T1000 (cell line): ENCODE measurements at regions not wholly inside any gene's neighbourhood (a gene's known extent, or its start where the extent isn't known, plus 50 kb on each side); places are given as distances from the start of the nearest gene placed in this dataset.
"Not testable (repeated sequence)": the region's sequence is repeated elsewhere in the genome, so short reads cannot be mapped to it uniquely, and the experiment has no call there.

Experiments
- DNase-seq: peaks from one replicate; lab custom pipeline; 2025; ENCODE audit warnings: mixed read lengths; lab: John Stamatoyannopoulos, UW

DNA sequence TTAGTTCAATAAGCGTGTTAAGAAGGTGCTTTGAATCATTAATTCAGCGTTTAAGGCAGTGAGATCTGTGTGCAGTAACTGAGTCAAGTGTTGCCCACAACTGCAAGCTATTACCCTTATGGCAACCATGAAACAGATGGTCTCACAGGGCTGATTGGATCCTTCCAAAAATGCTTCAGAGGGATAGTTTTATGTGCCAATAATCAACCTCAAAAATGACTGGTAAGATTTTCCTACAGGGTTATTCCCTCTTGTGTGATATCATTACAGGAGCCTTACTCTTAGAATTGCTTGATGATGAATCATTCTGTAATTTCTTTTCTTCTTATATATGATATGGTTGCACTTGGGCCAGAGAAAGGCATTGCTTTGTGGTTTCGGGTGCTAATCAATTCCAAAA is 1299.2 kb upstream of the ATXN8OS start:
- DNase-seq = no peak

DNA sequence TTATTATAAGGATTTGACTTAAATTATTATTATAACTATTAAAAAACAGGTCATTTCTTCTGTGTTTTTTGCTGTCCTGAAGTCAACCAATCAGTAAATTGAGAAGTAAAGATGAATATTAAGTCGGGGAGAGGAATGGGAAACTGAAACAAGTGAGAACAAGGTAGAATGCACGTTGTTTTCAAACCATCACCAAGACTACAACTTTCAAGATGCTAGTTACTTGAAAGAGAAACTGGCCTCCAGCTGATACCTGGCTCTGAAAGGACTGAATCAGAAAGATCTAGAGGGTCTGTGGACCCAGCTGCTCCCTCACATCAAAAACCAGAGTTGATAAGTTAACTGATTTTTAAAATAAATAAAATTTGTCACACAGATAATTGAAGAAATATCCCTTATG is 1301.5 kb upstream of the ATXN8OS start:
- no peak for DNase-seq

DNA sequence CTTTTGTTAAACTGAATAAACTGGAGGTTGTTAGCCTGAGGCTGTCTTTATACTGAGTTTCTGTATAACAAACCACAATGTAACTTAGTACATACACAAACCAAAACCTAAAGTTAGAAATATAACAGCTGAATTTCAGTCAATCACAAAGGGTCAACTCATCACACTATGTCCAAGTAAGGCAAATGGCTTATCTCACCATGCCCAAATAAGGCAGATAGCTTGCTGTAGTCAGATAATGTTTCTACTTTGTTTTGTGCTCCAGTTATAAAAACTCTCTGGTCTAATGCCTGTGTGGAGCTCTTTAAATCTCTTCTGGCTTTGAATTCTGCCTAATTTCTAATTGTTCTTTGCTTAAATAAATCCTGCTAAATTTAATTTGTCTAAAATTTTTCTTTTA is 1323.4 kb upstream of the ATXN8OS start:
- no peak for DNase-seq

DNA sequence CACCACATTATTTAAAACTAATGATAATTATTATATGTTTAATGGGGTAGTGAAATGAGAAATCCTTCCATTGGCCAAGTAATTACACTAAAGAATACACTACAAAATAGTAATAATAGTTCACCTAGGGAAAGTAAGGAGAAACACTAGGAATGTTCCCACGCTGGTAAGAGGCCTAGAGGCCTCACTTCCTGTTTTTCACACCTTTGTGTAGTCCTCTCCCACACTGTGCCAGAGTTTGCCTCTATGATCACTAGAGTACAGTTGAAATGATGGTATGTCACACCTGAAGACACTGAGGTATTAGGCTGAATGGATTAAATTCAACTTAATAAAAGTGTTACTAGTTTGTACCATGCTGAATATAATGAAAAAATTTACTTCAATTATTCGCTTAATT is 1348.0 kb upstream of the ATXN8OS start:
- DNase-seq = no peak

DNA sequence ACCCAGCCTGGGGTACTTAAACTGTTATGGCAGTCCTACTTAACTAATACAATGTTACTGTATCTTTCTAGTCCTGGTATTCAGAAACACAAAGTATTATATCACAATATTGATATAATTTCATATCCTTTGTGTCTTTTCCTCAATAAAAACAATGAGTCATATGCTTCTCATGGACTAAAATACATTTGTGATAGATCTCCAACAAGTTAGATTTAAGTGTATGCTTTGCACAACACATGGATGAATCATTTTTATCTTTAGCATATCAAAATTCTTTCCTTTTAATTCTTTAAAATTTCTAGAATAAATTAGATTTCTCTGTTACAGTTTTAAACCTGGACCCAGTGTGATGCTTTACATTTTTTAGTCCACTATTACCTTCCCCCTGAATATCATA is 1357.8 kb upstream of the ATXN8OS start:
- DNase-seq = no peak

DNA sequence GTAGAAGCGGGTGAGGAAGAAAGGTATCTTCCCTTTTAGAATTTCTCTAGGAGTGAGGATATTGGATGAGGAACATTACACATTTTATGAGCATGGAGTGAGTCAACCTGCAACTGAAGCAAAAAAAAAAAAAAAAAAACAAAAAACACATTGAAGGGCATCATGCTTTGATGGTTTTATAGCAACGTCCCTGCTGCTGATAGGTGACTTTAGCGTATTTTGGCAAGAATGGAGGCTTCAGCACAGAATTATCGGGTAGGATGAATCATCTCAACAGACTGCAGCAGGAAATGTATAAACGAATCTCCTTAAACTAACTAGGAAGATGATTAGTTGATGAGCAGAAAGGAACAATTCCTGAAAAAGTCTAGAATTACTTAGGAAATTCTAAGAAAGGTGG is 1359.6 kb upstream of the ATXN8OS start:
- no peak for DNase-seq

DNA sequence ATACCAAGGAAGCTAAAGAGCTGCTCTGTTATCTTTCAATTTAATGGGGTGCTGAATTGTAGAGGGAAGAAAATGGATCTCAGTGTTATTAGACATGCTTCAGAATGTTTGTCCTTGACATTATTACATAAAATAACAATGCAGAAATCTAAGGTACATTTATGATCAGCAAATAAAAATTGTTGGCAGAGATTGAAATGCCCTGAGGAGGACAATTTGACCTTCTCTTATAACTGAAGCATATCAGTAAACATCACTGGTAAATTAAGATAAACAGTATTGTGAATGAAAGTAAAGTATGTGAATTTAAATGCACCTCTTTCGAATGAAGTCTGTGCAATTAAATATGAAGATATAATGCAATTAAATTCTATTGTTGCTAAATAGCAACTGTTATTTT is 1362.1 kb upstream of the ATXN8OS start:
- DNase-seq = no peak

DNA sequence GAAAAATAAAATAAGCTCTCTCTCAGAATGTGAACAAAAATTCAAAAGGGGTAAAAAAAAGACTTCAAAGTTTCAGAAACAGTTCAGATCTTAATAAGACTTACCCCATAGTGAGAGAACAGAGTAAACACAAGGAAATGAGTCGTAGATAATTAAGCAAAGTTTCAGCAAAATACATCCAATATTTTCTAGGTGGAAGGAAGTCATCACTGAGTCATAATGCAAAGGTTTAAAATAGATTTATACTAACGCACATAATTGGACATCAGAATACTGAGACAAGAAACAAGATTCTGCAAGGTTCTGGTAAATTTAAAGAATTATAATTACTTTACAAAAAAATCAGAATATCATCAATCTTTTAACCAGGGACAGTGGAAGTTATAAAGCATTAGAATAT is 1370.7 kb upstream of the ATXN8OS start:
- no peak for DNase-seq

DNA sequence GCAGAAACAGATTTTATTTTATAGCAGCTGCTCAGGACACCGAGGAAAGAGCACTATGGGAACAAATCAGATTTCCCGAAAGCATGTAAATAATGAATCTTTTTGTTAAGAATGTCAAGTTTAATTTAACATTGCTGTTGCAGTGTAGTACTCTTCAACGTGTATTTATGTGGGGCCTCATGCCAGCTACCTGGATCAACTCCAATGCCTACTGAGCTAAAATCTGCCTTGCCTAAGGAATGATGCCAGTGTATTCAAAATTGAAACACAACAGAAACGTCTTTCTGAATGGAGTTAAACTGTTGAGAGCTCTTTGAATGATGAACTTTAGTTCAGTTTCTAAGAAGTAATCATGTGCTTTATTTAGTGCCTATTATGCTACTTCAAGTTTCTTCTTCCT is 1379.8 kb upstream of the ATXN8OS start:
- no peak for DNase-seq

DNA sequence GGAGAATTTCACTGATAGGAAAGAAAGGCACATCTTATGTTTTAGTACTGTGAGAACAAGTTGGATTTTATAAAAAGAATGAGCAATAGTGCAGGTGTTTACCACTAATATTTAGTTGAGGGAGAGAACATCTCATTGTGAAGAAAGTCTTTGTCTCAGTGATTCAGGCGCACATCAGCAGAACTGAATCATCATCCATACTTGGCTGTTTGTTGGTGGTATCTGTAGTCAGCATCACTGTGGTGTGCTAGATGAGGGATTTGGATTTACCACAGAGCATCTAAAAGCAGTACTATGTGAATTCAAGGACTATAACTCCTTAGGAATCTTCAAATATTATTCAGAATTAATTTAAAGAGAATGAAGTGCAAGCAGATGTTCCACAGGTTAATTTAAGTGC is 1380.5 kb upstream of the ATXN8OS start:
- DNase-seq = no peak

DNA sequence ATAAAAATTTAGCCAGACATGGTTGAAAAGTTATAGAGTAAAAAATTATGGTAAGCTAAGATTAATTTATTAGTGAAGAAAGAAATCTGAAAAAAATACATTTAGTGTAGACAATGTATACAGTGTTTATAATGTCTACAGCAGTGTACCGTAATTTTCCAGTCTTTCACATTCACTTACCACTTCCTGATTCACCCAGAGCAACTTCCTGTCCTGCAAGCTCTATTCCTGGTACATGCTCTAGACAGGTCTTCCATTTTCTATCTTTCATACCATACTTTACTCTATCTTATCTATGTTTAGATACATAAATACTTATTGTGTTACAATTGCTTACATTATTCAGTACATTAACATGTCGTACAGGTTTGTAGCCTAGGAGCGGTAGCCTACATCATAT is 1387.8 kb upstream of the ATXN8OS start:
- no peak for DNase-seq

DNA sequence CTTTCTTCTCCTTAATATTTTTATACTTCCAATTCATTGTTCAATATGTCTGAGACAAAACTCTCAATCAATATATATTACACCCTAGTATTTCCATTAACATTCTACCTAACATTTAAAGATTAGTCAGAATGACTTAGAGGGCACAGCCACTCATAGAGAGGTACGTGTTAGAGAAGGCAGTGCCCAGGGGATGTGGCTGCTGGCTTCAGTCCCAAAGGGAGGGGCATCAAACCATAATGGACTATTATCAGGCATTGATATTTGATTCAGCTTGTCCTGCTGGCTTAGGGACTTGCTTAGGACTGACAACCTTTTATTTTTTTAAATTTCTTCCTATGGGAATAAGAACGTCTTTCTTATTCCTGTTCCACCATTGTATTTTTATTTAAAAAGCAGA is 1392.0 kb upstream of the ATXN8OS start:
- DNase-seq = no peak

DNA sequence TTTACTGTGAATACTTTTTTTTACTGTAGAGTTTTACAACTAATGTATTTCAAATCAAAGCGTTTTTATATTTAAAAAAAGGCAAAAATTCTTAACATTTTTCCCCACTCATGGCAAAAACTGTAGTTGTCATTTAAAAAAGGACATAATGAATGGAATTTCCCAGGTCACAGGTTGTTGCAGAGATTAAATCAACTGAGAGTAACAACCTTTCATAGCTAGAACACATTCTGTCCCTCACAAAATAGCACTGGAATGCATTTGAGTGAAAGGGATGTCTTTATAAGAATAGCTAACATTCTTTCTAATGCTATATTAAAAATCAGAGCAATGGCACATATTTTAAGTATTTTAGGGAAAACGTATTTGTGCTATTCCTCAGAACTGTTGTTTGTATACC is 1393.3 kb upstream of the ATXN8OS start:
- DNase-seq = no peak

DNA sequence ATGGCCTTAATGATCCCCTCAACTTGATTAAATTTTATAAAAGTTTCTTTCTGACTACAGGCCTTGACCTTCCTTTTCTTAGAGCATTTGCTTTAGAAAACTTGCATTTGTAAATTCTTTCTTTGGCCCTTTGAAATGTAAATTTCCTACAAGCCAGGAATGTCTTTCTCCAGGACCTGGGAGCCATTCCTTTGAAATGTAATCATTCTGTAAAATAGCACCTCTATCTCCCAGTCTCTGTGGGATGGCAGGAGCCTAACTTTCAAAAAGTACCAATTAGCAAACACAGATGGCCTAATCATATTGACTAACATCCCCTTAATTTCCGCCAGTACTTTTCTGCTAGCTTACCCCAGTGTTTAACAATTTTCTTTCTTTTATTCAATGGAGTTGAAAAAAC is 1394.2 kb upstream of the ATXN8OS start:
- no peak for DNase-seq

DNA sequence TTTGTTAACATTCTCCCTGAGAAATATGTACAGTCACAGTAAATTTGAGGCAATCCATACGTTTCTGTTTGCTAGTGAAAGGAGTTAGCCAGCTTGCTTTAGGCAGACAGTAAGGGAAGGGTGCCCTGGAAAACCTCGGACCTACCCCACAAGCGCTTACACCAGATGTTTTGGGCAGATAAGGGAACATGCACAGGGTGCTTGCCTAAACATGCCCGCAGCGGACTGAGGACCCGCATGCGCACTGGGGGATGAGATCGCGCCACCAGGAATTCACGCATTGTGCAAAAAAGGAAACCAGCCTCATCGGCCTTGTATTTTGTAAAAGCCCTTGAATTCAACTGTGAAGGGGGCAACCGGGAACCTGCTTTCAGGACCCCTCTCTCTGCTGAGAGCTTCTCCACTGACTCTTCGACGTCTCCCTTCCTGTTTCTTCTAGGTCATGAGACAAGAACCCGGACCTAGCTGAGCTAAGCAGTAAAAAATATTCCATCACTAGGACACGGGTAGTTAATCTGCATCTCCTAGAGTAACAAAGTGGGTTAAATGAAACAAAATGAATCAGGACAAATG is 1399.2 kb upstream of the ATXN8OS start:
- DNase-seq = no peak

DNA sequence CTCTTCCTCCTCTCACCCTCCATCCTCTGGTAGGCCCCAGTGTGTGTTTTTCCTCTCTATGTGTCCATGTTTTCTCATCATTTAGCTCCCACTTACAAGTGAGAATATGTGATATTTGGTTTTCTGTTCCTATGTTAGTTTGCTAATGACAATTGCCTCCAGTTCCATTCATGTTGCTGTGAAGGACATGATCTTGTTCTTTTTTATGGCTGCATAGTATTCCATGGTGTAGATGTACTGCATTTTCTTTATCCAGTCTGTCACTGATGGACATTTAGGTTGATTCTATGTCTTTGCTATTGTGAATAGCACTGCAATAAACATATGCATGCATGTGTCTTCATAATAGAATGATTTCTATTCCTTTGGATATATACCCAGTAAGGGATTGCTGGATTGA is 1401.6 kb upstream of the ATXN8OS start:
- not testable (repeated sequence) for DNase-seq

DNA sequence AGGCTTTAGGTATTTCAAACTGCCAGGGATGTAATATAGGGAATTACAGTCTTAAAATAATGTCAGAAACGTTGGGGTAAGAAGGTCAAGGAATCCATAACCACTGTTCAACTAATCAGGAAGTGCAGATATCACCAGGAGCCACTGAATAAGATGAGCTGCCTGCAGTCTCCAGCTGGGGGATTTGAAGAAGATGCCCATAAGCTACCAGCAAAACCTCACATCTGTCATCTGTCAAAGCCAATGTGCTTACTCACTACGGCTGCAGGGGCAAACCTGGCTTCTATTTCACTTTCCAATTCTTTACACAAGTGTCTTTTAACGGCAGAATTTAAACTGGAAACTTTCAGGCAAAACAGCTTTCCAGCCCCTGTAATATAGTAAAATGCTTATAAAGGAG is 1410.1 kb upstream of the ATXN8OS start:
- DNase-seq = no peak

DNA sequence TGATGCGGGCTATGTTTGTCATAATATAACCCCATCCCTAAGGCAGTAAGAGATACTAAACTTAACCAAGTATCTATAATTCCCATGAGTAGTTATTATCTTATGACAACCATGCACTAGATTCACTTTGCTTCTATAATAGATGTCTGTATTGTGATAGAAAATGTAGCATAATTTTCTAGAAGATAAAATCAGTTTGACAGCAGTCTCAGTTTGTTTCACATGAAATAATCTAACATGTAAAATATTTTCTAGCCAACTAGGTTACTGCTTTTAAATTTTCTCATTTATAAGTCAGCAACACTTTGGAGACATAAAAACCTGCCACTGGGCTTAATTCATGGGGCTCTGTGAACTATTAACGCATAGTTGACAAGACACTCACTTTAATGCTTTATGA is 1410.7 kb upstream of the ATXN8OS start:
- DNase-seq = no peak

DNA sequence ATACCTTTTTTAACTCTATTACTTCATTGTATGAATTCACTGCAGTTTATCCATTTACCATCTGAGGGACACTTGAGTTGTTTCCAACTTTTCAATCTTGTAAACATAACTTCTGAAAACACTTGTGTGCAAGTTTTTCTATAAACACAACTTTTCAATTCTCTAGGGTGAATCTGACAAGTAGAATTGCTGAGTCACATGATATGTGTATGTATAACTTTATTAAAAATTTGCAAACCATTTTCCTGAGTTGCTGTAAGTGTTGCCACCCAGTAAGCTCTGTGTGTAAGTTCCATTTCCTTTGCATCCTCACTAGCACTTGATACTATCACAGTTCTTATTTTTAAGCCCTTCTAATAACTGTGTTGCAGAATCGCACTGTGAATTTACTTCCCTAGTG is 1415.6 kb upstream of the ATXN8OS start:
- no peak for DNase-seq

DNA sequence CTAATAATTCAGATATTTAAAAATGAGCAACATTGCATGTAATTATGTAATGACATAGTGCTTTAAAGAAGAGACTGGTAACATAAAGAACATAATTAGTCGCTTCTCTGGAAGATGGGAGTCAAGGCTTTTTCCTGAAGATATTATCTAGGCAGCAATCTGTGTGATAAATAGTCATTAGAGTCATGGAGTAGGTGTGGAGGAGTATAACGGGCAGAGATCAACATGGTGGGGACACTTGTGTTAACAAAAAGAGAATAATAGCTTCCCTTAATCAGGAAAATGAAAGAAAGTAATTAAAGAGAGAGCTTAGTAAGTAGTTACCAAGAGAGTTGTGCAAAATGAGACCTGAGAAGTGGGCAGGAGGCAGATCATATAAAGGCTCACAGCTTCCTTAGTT is 1417.1 kb upstream of the ATXN8OS start:
- DNase-seq = no peak

DNA sequence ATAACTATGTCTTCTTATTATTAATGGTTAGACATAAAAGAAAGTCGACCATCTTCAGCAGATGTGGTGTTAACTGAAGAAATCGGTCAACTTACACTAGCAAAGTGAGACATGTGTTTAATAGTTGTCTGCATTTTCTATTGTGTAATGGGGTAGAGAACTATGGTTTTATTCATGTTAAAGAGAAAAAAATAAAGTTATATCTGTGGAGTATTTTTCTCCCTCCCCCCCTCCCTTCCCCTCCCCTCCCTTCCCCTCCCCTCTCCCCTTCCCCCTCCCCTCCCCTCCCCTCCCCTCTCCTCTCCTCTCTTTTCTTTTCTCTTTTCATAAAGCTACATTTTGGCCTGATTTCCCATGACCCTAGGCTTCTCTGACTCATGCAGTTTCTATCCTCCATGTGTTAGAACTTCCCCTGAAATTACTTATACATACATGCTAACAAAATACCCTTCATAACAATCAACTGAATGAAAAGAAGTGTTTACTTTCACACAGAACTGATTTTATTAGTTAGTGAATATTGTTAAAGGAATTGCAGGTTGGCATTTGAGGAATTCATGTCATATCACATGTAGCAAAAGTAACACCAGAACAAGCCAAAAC is 1431.0 kb upstream of the ATXN8OS start:
- DNase-seq = no peak

DNA sequence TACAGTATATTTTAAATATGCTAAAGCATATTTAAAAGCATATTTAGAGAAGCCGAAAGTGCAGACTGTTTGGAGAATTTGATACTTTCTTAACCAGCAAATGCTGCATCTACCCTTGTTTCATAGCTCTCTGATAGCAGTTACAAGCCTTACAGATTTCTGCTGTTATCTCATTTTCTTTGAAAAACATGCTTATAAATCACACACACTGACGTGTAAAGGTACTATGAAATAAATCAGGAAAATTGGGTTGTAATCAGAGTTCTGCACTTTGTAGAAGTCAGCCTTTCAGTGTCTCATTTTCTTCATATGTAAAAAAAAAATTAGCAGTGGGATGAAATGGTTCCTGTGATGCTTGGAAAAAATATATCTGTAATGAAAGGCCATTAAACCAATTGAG is 1432.4 kb upstream of the ATXN8OS start:
- no peak for DNase-seq

DNA sequence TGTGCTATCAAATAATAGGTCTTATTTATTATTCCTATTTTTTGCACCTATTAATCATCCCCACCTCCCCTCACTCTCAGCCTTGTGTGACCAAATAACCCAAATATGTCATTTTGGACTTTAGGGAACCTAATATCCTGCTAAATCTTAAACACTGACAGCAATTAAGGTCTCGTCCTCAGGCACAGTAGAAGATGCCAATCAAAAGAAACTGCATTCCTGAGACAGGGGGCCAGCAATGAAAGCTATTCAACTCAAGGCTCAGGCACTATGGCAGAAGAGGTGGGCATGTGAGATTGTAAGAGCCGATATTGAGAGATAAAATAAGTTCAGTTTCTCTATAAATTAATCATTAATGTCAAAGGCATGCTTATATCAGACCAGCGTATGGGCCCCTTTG is 1437.7 kb upstream of the PCDH9 start:
- no peak for DNase-seq

DNA sequence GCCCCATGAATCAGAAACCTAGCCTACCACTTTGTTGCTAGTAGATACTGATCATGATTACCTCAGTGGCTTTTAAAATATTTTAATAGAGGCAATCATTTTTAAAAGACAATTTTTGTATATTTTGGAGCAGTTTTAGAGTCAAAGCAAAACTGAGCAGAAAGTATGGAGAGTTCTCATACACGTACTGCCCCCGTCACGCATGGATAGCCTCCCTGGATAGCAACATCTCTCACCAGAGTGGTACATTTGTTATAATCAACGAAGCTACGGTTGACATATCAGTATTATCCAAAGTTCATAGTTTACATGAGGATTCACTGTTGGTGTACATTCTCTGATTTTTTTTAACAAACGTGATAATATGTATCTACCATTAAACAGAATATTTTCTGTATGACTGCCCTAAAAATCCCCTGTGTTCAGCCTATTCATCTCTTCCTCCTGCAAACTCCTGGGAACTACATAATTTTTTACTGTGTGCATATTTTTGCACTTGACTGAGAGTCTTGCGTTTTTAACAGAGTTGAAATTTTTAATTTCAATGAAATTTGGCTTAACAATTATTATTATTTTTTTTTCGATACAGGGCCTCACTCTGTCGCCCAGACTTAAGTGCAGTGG is 1436.8 kb upstream of the PCDH9 start:
- DNase-seq = no peak
